ENCODE measurements at regions not wholly inside any gene's neighbourhood (a gene's known extent, or its start where the extent isn't known, plus 50 kb on each side); places are given as distances from the start of the nearest gene placed in this dataset.

- no peak overlapping the region for H3K4me3 ChIP-seq (ENCODE audit: low read depth, low read length)
- TF ChIP-seq, protein P1, sequence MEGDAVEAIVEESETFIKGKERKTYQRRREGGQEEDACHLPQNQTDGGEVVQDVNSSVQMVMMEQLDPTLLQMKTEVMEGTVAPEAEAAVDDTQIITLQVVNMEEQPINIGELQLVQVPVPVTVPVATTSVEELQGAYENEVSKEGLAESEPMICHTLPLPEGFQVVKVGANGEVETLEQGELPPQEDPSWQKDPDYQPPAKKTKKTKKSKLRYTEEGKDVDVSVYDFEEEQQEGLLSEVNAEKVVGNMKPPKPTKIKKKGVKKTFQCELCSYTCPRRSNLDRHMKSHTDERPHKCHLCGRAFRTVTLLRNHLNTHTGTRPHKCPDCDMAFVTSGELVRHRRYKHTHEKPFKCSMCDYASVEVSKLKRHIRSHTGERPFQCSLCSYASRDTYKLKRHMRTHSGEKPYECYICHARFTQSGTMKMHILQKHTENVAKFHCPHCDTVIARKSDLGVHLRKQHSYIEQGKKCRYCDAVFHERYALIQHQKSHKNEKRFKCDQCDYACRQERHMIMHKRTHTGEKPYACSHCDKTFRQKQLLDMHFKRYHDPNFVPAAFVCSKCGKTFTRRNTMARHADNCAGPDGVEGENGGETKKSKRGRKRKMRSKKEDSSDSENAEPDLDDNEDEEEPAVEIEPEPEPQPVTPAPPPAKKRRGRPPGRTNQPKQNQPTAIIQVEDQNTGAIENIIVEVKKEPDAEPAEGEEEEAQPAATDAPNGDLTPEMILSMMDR (IDR thresholded peaks at IDR 0.05; ENCODE audit: insufficient read depth, low read depth, low read length) = no peak
- no peak for DNase-seq (ENCODE audit: low read depth)
Measured at GRCh38 chr1:38559446-38560165, 300.0 kb downstream of the RRAGC start.

GRCh38 chr1:38558500-38559445, 300.8 kb downstream of the RRAGC start:
- H3K4me3 ChIP-seq (ENCODE audit: low read depth, low read length) = no peak overlapping the region
- no peak for DNase-seq (ENCODE audit: low read depth)
- TF ChIP-seq, protein P1 (IDR thresholded peaks at IDR 0.05; ENCODE audit: insufficient read depth, low read depth, low read length) = no peak

GRCh38 chr1:38558055-38558454, 301.5 kb downstream of the RRAGC start:
- DNase-seq (ENCODE audit: low read depth) = no peak
- H3K4me3 ChIP-seq (ENCODE audit: low read depth, low read length) = no peak overlapping the region
- TF ChIP-seq, protein P1 (IDR thresholded peaks at IDR 0.05; ENCODE audit: insufficient read depth, low read depth, low read length) = no peak

DNA sequence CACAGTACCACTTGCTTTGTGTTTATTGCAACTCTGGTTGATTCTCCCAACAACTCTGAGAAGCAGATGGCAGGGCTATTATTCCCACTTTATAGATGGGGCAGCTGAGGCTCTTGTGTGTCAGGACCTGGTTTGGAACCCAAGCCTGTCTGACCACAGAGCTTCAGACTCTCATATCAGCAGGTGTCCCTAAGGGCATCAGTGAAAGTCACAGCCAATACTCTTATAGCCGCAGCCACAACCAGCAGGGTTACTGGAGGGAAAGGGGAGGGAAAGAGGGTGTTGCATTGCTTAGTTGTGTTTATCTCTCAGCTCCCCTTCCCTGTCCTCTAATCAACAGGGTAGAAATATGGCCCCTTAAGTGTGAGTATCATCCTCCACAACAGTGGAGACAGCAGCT, 304.0 kb downstream of the RRAGC start:
- no peak for DNase-seq (ENCODE audit: low read depth)
- no peak overlapping the region for H3K4me3 ChIP-seq (ENCODE audit: low read depth, low read length)

GRCh38 chr1:38555130-38555529, 304.4 kb downstream of the RRAGC start:
- DNase-seq (ENCODE audit: low read depth) = no peak
- TF ChIP-seq, protein P1 (IDR thresholded peaks at IDR 0.05; ENCODE audit: insufficient read depth, low read depth, low read length) = no peak
- no peak overlapping the region for H3K4me3 ChIP-seq (ENCODE audit: low read depth, low read length)

More for the DNA sequence above, 304.0 kb downstream of the RRAGC start:
- TF ChIP-seq, protein P1 (IDR thresholded peaks at IDR 0.05; ENCODE audit: insufficient read depth, low read depth, low read length) = no peak

DNA sequence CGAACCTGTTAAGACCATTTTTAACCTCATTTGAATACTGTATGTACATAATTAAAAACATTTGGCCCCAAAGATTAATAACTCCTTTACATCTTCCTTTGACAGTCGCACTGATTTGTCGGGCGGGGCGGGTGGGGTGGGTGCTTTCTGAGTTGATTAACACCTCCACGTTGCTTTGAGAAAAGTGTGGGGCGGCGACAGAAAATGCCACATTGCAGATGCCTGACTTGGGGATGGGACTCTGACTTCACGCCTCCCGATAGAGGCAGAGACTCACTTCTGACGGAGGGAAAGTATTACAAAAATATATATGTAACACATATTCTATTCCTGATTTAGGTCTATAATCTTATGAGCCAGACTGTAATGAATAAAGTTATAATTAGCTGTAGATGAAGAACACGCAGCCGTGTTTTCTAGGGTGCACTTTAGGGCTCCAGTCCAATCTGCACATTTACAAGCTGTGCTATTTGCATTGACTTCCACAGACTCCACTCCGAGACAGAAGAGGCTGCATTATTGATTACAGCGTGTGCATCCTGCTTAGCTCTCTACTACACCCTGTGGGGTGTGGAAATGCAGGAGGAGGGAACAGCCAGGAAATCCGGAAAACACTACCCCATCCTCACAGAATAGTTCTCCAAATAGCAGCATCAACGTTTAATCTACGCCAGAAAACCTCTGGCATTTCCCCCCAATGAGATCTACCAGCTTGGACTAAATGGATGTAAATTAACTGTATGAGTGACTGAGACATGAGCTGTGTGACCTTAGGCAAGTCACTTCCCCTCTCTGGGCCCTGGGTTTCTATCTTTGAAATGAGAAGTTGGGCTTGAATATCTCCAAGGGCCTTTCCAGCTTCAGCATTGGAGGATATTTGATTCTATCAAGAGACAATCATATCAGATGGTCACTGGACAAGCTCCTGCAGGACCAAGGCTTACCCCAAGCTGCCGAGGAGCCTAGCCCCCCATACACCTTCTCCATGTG, 308.0 kb downstream of the RRAGC start:
- H3K4me3 ChIP-seq (ENCODE audit: low read depth, low read length) = no peak overlapping the region
- no peak for DNase-seq (ENCODE audit: low read depth)
- TF ChIP-seq, protein P1 (IDR thresholded peaks at IDR 0.05; ENCODE audit: insufficient read depth, low read depth, low read length) = no peak

Data from fibroblast of villous mesenchyme (primary cell).